Kidney epithelial cell (primary cell): ENCODE measurements at regions not wholly inside any gene's neighbourhood (a gene's known extent, or its start where the extent isn't known, plus 50 kb on each side); places are given as distances from the start of the nearest gene placed in this dataset.

Source experiments
- DNase-seq: peaks from one replicate; pipeline ENCODE4 v3.0.0-alpha.2; 2010; ENCODE audit warnings: low read depth
- H3K27me3 ChIP-seq: 2 replicates; pipeline ENCODE4 v1.6.0; 2011; ENCODE audit warnings: low read length; ENCODE audit not compliant: control insufficient read depth, insufficient read depth
- H3K36me3 ChIP-seq: 2 replicates; pipeline ENCODE4 v1.5.1; 2011; ENCODE audit warnings: low read length; ENCODE audit not compliant: control insufficient read depth, insufficient read depth
- H3K4me3 ChIP-seq: 2 replicates; pipeline ENCODE4 v1.5.1; 2011; ENCODE audit warnings: low read depth, mild to moderate bottlenecking, control low read depth, low read length
- TF ChIP-seq, protein P1 (sequence below): IDR thresholded peaks from 2 replicates; pipeline ENCODE4 v1.5.1; 2011; ENCODE audit warnings: mild to moderate bottlenecking, moderate library complexity, low read length, control low read depth, inconsistent platforms; ENCODE audit not compliant: insufficient read depth, poor library complexity, severe bottlenecking

DNA sequence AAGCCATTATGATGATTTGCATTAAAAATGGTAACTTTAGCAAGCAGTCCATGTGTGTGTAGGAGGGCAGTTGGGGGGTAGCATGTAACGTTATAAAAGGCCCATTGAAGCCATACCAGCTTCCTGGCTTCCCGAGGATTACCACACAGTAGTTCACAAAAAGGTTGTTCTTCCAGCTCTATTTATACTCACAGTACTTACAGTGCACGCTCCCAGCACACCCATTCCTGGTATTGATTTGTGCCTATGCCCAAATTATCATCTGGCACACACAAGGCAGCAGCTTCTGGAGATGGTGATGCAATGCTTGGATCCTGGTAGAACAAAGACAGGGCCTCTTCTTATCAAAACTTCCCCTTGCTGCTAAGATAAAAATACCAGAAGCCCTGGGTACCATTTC is 436.8 kb downstream of the HAO1 start:
- Histone ChIP-seq H3K27me3 (no peaks in the 10 kb centered on the region), H3K36me3 (no peaks in the 10 kb centered on the region), H3K4me3 (no peak overlapping the region)
- TF ChIP-seq, protein P1, sequence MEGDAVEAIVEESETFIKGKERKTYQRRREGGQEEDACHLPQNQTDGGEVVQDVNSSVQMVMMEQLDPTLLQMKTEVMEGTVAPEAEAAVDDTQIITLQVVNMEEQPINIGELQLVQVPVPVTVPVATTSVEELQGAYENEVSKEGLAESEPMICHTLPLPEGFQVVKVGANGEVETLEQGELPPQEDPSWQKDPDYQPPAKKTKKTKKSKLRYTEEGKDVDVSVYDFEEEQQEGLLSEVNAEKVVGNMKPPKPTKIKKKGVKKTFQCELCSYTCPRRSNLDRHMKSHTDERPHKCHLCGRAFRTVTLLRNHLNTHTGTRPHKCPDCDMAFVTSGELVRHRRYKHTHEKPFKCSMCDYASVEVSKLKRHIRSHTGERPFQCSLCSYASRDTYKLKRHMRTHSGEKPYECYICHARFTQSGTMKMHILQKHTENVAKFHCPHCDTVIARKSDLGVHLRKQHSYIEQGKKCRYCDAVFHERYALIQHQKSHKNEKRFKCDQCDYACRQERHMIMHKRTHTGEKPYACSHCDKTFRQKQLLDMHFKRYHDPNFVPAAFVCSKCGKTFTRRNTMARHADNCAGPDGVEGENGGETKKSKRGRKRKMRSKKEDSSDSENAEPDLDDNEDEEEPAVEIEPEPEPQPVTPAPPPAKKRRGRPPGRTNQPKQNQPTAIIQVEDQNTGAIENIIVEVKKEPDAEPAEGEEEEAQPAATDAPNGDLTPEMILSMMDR = no peak
- no peak for DNase-seq

- Histone ChIP-seq H3K4me3 (no peak overlapping the region), H3K27me3 (no peaks in the 10 kb centered on the region), H3K36me3 (no peaks in the 10 kb centered on the region)
- TF ChIP-seq, protein P1 = no peak
- no peak for DNase-seq
Measured at GRCh38 chr20:7505152-7505834, 435.0 kb downstream of the HAO1 start.

- no peak overlapping the region for H3K4me3 ChIP-seq
- H3K27me3 ChIP-seq = no peaks in the 10 kb centered on the region
- DNase-seq = no peak
- H3K36me3 ChIP-seq = no peaks in the 10 kb centered on the region
- TF ChIP-seq, protein P1 = no peak
Measured at GRCh38 chr20:7505835-7506221, 434.4 kb downstream of the HAO1 start.

DNA sequence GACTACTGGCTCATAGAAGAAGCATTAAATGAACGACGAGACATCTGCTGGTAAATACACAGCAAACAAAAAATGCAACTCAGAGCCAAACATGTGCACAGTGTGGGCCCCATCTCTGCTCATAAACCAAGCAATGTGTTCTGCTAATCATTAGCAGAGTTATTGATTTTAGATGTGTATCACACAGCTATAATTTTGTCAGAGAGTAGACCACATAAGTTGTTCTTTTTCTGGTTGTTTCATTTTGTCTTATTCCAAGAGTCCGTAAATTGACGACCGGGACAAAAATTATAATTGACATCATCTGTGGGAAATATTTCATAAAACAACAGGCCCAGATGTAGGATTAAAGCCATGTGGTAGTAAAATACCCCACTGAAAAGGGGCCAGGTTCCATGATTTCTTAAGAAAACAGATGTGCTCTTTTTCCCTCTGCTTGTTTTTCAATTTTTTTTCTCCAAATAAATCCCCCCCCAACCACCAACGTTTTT is 423.6 kb downstream of the HAO1 start:
- H3K27me3 ChIP-seq = no peaks in the 10 kb centered on the region
- no peak overlapping the region for H3K4me3 ChIP-seq
- TF ChIP-seq, protein P1 = no peak
- no peaks in the 10 kb centered on the region for H3K36me3 ChIP-seq
- no peak for DNase-seq

DNA sequence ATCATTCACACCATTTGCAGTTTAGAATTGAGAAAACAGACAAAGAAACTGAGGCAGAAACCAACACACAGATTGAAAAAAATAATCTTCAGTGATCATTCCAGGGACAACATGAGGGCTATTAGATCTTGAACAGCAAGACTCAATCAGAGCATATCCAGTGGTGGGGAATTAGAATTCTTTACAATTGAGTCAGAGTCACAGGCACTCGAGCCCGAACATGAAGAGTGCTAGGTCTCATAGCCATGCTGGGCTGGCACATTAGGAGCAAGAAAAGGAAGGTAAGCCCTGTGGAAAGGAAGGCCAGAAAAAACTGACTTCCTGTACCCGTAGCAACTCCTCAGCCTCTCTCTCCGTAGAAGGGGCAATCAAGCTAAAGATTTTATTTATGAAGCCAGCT is 419.9 kb downstream of the HAO1 start:
- TF ChIP-seq, protein P1 = no peak
- H3K4me3 ChIP-seq = no peak overlapping the region
- DNase-seq = no peak
- H3K27me3 ChIP-seq = no peaks in the 10 kb centered on the region
- no peaks in the 10 kb centered on the region for H3K36me3 ChIP-seq

- DNase-seq = no peak
- H3K4me3 ChIP-seq = no peak overlapping the region
- H3K36me3 ChIP-seq = no peaks in the 10 kb centered on the region
- TF ChIP-seq, protein P1 = no peak
- no peaks in the 10 kb centered on the region for H3K27me3 ChIP-seq
Measured at GRCh38 chr20:7523288-7523687, 417.0 kb downstream of the HAO1 start.
